HG02642 (cell line): ENCODE measurements at regions not wholly inside any gene's neighbourhood (a gene's known extent, or its start where the extent isn't known, plus 50 kb on each side); places are given as distances from the start of the nearest gene placed in this dataset.
A peak's percentile ranks its signal among the peaks of the same experiment; 100 is the strongest.

ENCODE experiments used
- ATAC-seq: cut with Tn5 transposase; IDR thresholded peaks from one replicate; pipeline ENCODE4 v1.9.1; 2021; ENCODE audit warnings: mild to moderate bottlenecking; ENCODE audit not compliant: unreplicated experiment, poor library complexity

GRCh38 chr15:95290176-95290974, 1040.1 kb upstream of the NR2F2 start:
- no peak for ATAC-seq

GRCh38 chr15:95291898-95292472, 1038.5 kb upstream of the NR2F2 start:
- ATAC-seq: peak; percentile 63

- no peak for ATAC-seq
Measured at GRCh38 chr15:95292785-95293450, 1037.6 kb upstream of the NR2F2 start.

- no peak for ATAC-seq
Measured at GRCh38 chr15:95293456-95294031, 1037.0 kb upstream of the NR2F2 start.

GRCh38 chr15:95295363-95295762, 1035.1 kb upstream of the NR2F2 start:
- no peak for ATAC-seq

DNA sequence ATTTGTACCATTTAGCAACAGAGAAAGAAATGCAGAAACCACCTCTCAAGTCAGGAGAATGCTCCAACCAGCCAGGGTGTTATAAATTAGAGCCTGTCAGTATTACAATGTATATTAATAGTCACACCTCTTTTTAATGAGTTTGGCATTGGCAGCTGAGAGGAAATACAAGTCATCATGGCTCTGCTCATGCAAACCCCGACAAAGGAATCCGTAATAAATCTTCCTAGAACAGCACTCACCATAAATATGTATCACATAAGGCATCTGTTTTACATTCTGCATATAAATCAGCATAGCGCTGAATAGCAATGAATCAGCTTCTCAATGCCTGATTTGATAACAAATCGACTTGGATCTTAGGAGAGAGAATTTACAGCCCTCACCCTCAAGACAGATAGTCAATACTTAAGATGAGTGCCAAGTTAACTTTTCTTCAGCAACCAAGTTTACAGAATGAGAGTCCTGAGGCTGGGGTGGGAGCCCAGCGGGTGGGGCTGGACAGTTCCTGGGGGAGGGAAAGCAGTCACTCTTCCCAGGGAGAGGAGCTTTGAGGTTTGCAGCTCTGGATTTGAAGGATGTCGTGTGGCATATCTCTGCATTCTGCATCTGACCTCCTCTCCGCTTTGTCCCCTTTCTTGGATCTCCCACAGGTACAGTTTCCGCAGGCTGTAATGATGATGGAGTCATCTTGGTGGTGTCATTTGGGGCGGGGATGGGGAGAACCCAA, 1034.4 kb upstream of the NR2F2 start:
- no peak for ATAC-seq

DNA sequence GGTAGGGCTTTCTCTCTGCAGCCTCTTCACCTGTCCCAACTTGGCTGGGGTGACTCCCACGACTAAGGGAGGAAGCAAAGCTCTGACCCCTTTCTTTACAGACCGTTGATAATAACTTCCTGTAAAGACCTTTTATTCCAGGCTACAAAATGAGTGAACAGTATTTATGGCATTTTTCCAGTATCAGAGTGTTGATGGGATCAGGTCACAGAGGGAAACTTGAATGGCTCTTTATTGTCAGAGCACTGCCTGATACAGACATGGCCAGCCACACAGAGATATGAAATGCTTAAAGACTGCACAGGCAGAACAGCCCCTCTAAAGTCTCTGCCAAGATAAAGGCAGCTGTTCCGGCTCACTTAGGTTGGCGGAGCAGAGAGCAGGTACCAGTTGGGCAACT, 1033.9 kb upstream of the NR2F2 start:
- no peak for ATAC-seq

GRCh38 chr15:95298729-95299128, 1031.8 kb upstream of the NR2F2 start:
- no peak for ATAC-seq

DNA sequence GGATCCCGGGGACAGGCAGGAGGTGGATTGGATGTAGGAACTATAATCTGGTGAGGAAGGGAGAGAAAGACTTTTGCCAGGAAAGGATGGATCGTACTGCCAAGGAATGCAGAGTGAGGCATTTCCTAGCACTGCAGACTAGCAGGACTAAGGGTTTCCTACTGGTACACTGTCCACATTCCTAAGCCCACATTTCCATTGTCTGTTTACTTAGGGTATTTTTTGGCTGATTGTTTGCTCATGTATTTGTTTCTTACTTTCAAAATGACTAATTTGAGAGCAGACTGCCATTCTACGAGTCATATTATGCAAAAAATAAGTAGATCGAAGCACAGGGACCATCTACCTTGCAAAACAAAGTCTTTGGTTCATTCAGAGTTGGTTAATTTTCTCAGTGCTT, 1029.5 kb upstream of the NR2F2 start:
- ATAC-seq: no peak

DNA sequence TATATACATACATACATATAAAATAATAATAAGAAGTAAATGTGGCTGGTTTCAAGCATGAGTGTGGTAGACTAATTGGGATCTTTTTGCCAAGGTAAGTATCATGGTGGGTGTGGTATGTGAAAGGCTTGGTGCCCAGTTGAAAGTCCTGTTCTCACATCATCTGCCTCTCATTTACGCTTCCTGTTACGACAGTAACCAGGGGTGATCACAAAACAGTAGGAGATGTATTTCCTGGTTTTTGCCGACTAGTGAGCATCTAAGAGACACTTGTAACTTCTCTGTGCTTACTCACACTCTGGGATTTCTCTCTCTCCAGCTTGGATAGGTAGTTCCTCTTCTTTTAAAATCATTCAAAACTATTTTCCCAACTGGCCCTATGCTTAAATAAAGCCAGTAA, 1028.3 kb upstream of the NR2F2 start:
- ATAC-seq: no peak

DNA sequence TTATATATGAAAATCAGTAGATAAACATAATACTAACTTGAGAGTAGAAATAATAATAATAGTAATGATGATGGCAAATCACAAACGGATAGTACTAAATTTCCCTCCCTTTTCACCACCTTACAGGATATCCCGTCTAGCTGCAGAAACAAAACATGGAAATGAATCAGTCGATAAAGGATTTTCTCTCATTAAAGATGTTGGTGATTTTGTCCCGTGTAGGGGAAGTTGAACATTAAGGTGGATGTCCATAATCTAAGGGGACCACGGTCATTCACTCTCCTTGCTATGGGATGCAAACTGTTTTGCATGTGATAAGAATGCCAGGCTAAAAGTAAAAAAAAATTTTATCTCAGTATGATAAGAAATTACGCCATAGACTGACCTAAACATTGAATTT, 1027.7 kb upstream of the NR2F2 start:
- ATAC-seq: no peak

- ATAC-seq: no peak
Measured at GRCh38 chr15:95303713-95304112, 1026.8 kb upstream of the NR2F2 start.

GRCh38 chr15:95304151-95304946, 1026.2 kb upstream of the NR2F2 start:
- no peak for ATAC-seq

DNA sequence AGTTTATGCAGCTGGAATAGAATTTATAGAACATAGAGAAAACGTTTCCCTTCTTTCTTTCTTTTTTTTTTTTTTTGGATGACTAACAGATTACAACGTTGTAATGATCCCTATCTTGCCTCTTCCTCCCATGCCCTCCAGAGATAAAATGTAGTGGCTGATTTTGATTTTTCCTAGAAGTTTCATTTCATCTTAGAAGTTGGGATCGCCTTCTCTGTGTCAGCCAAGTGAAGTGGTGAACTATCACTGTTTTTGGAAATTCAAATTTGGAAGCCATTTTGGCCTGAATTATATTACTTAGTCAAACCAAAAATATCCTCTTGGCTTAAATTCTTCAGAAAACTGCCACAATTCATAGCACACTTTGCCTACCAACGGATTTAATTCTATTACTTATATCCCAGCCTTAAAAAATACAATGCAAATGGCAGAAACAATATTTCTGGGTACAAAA, 1025.5 kb upstream of the NR2F2 start:
- ATAC-seq: no peak

DNA sequence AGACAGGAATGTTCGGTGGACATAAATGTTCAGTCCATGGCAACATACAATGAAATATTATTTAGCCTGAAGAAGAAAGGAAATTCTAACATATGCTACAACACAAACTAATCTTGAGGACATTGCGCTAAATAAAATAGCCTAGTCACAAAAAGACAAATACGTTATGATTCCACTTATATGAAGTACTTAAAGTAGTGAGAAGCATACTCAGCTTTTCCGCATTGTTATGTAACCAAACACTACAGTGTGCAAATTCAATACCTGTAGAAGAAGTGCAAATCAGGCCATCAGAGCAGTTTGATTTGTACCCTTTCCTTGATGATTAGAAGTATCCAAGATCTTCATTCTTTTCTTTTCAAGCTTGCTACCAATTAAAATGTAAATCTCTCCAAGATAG, 1023.4 kb upstream of the NR2F2 start:
- ATAC-seq: no peak

GRCh38 chr15:95319242-95319641, 1011.3 kb upstream of the NR2F2 start:
- ATAC-seq: no peak

GRCh38 chr15:95323796-95324195, 1006.7 kb upstream of the NR2F2 start:
- ATAC-seq: no peak

DNA sequence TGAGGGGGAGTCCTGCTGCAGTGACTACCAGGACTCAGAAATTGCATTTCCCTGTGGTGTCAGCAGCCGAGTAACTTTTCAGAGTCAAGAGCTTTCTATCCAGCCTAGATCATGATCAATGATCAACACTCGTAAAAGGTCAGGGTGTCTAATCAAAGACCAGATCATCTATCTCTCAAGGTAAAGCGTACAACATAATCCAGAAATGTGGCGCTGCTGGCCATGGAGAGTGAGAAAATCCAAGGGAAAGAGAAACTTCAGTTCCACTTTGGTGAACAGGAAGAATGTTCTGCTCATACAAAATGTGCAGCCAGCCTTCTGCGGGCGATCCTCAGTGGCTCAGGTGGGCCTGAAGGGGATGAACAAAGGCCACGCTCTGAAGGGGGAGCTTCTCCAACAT, 1005.8 kb upstream of the NR2F2 start:
- no peak for ATAC-seq

DNA sequence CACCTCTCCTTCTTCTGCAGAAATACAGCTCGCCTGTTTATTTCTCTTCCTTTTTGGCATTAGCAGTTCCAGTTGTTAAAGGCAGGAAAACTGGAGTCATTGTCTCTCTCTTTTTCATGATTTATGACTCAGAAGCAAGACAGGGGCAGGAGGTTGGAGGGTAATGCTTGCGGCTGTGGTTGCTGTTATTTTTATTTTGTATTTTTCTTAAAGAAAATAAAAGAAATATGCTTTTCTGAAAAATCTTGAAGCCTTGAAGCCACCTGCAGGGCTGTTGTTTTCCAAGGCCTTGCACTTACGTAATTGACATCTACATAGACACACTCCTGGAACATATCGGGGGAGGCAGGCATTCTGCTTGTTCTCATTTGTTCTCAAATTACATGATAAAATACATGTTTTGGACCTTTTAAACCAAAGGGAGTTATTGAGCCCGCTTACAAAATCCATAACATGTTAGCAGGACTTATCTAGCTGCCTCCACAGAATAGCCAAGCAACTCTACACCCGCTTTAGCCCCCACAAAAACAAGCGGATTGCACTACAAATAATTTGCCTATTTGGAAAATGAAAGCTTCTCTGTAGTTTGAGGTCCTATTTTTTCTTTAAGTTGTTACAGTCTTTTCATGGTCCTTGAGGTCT, 1004.6 kb upstream of the NR2F2 start:
- no peak for ATAC-seq
